Left lung (tissue), 4 donors: ENCODE measurements at regions not wholly inside any gene's neighbourhood (a gene's known extent, or its start where the extent isn't known, plus 50 kb on each side); places are given as distances from the start of the nearest gene placed in this dataset.

ENCODE experiments used
- ATAC-seq: fragments of 200-7000 bp; cut with Tn5 transposase; one replicate; pipeline ENCODE4 v1.9.1; 2020; ENCODE audit warnings: moderate library complexity
- DNase-seq, 4 donors: peaks; one replicate each; pipeline ENCODE4 v3.0.0-alpha.2; 2013 to 2020
- H3K27ac ChIP-seq, 2 donors: fragments of 200-600 bp; sonication (generic) in 1 of 2; one replicate each; pipeline versions ENCODE4 v1.5.0 to v1.8.0; 2020 to 2021
- H3K27me3 ChIP-seq, 2 donors: fragments of 200-600 bp; sonication (generic) in 1 of 2; one replicate each; pipeline versions ENCODE4 v1.5.0 to v1.8.0; 2020 to 2021
- H3K36me3 ChIP-seq, 2 donors: fragments of 200-600 bp; sonication (generic) in 1 of 2; one replicate each; pipeline versions ENCODE4 v1.5.0 to v1.8.0; 2020 to 2021
- H3K4me1 ChIP-seq, 2 donors: fragments of 200-600 bp; one replicate each; pipeline ENCODE4 v1.8.0; 2021
- H3K4me3 ChIP-seq, 2 donors: fragments of 200-600 bp; sonication (generic) in 1 of 2; one replicate each; pipeline versions ENCODE4 v1.5.0 to v1.8.0; 2020 to 2021; ENCODE audit warnings: mild to moderate bottlenecking in 1 of 2
- H3K9me3 ChIP-seq, 2 donors: fragments of 200-600 bp; sonication (generic) in 1 of 2; one replicate each; pipeline versions ENCODE4 v1.5.0 to v1.8.0; 2020 to 2021
- CTCF ChIP-seq, 2 donors: fragments of 200-600 bp; sonication (generic) in 1 of 2; IDR thresholded peaks; one replicate each; pipeline versions ENCODE4 v1.5.0 to v1.8.0; 2021; ENCODE audit warnings: antibody characterized with exemption in 2 of 2
- intact Hi-C, 2 donors: fragments of 100-400 bp; cut with DNase I; formaldehyde crosslinking; loops; one replicate each; pipeline versions ENCODE4 v1.11.2 to v1.14.2; 2022
- donor health status: DM: no; HTN: yes; CAD: no.
- donor health status: DM: no; HTN: no; CAD: no.

- H3K36me3 ChIP-seq, result no peaks in the 10 kb centered on the region
- H3K9me3 ChIP-seq, result peaks cover 0 to 3% of the 10 kb centered on the region in 2 donors
- DNase-seq, result no peak
- intact Hi-C loops, result no loop called here
- no peak overlapping the region for H3K27ac ChIP-seq
- no peaks in the 10 kb centered on the region for H3K4me1 ChIP-seq
- no peaks in the 10 kb centered on the region for H3K27me3 ChIP-seq
- H3K4me3 ChIP-seq, result no peak overlapping the region
- TF ChIP-seq CTCF (IDR thresholded peaks at IDR 0.05), result no peak
- ATAC-seq, result no peak
These were observed 53.2 kb upstream of the KCNMB1 start for GRCh38 chr5:170442391-170442790.

- H3K9me3 ChIP-seq, result no peaks in the 10 kb centered on the region
- H3K4me1 ChIP-seq, result no peaks in the 10 kb centered on the region
- H3K27me3 ChIP-seq, result no peaks in the 10 kb centered on the region
- ATAC-seq (no peak), DNase-seq (no peak)
- intact Hi-C loops, result no loop called here
- H3K36me3 ChIP-seq, result no peaks in the 10 kb centered on the region
- H3K4me3 ChIP-seq, result no peak overlapping the region
- no peak overlapping the region for H3K27ac ChIP-seq
- no peak for TF ChIP-seq CTCF (IDR thresholded peaks at IDR 0.05)
These were observed 52.2 kb upstream of the KCNMB1 start for GRCh38 chr5:170441393-170441784.

- intact Hi-C loops, result no loop called here
- DNase-seq (no peak), ATAC-seq (no peak)
- Histone ChIP-seq H3K4me3 (no peak overlapping the region), H3K27ac (no peak overlapping the region), H3K4me1 (no peaks in the 10 kb centered on the region), H3K36me3 (no peaks in the 10 kb centered on the region), H3K27me3 (no peaks in the 10 kb centered on the region), H3K9me3 (no peaks in the 10 kb centered on the region)
- TF ChIP-seq CTCF (IDR thresholded peaks at IDR 0.05), result no peak
These were observed 51.7 kb upstream of the KCNMB1 start for GRCh38 chr5:170440771-170441392.

- Histone ChIP-seq H3K4me1 (no peaks in the 10 kb centered on the region), H3K27ac (no peak overlapping the region), H3K4me3 (no peak overlapping the region), H3K27me3 (no peaks in the 10 kb centered on the region), H3K36me3 (no peaks in the 10 kb centered on the region), H3K9me3 (no peaks in the 10 kb centered on the region)
- ATAC-seq (no peak), DNase-seq (no peak)
- TF ChIP-seq CTCF (IDR thresholded peaks at IDR 0.05), result no peak
- intact Hi-C loops, result loop anchor here in 1 of 2 donors (10.0 kb wide), 1 partner anchor 195 kb away; no protein-coding TSS in a partner anchor
These were observed 50.7 kb upstream of the KCNMB1 start for GRCh38 chr5:170439944-170440269.

GRCh38 chr5:170439223-170439943 is 50.2 kb upstream of the KCNMB1 start:
- Histone ChIP-seq H3K9me3 (no peaks in the 10 kb centered on the region), H3K36me3 (no peaks in the 10 kb centered on the region), H3K27ac (no peak overlapping the region), H3K4me1 (no peaks in the 10 kb centered on the region), H3K4me3 (no peak overlapping the region), H3K27me3 (no peaks in the 10 kb centered on the region)
- DNase-seq (peak in 1 of 4 donors; percentile 30), ATAC-seq (no peak)
- TF ChIP-seq CTCF (IDR thresholded peaks at IDR 0.05), result no peak
- intact Hi-C loops, result loop anchor here in 1 of 2 donors (10.0 kb wide), 1 partner anchor 195 kb away; no protein-coding TSS in a partner anchor
